Mesenchymal stem cell (in vitro differentiated cells and primary cell): ENCODE measurements at regions not wholly inside any gene's neighbourhood (a gene's known extent, or its start where the extent isn't known, plus 50 kb on each side); places are given as distances from the start of the nearest gene placed in this dataset.

Experiments used
- DNase-seq: peaks from one replicate; pipeline ENCODE4 v3.0.0-alpha.2; 2013
- H2AFZ ChIP-seq: one replicate; pipeline ENCODE4 v1.6.1; 2013; ENCODE audit warnings: low read depth, mild to moderate bottlenecking, control low read depth, inconsistent platforms, low read length, moderate library complexity
- H2AK5ac ChIP-seq: 2 replicates; pipeline ENCODE4 v1.6.1; 2013; ENCODE audit warnings: low read length, moderate library complexity, mild to moderate bottlenecking, inconsistent platforms; ENCODE audit not compliant: severe bottlenecking
- H2BK120ac ChIP-seq: one replicate; pipeline ENCODE4 v1.6.1; 2013; ENCODE audit warnings: low read depth, mild to moderate bottlenecking, inconsistent platforms, low read length, moderate library complexity
- H2BK12ac ChIP-seq, 2 experiments: one replicate each; pipeline ENCODE4 v1.6.1; 2013; ENCODE audit warnings: inconsistent platforms in 2 of 2, low read length in 2 of 2, mild to moderate bottlenecking in 2 of 2, moderate library complexity in 2 of 2, control low read depth in 1 of 2
- H2BK15ac ChIP-seq: one replicate; pipeline ENCODE4 v1.6.1; 2013; ENCODE audit warnings: mild to moderate bottlenecking, low read depth, inconsistent platforms; ENCODE audit not compliant: poor library complexity, severe bottlenecking
- H2BK5ac ChIP-seq: 2 replicates; pipeline ENCODE4 v1.6.1; 2013; ENCODE audit warnings: low read depth, mild to moderate bottlenecking, low read length, control low read depth, inconsistent platforms; ENCODE audit not compliant: poor library complexity, severe bottlenecking
- H3K14ac ChIP-seq, 2 experiments: one replicate each; pipeline ENCODE4 v1.6.1; 2013; ENCODE audit warnings: inconsistent platforms in 2 of 2, low read length in 2 of 2, control low read depth in 1 of 2, mild to moderate bottlenecking in 1 of 2, moderate library complexity in 1 of 2
- H3K18ac ChIP-seq, 2 experiments: one replicate each; pipeline ENCODE4 v1.6.1; 2013; ENCODE audit warnings: inconsistent platforms in 2 of 2, low read length in 2 of 2, control low read depth in 1 of 2, low read depth in 1 of 2, mild to moderate bottlenecking in 1 of 2
- H3K23ac ChIP-seq, 2 experiments: one replicate each; pipeline ENCODE4 v1.6.1; 2013; ENCODE audit warnings: inconsistent platforms in 2 of 2, low read length in 2 of 2, mild to moderate bottlenecking in 2 of 2, moderate library complexity in 2 of 2, control low read depth in 1 of 2
- H3K27ac ChIP-seq: 2 replicates; pipeline ENCODE4 v1.5.1; 2013; ENCODE audit warnings: mild to moderate bottlenecking, moderate library complexity, low read length, control low read depth, inconsistent platforms; ENCODE audit not compliant: poor library complexity, severe bottlenecking
- H3K27me3 ChIP-seq, 2 experiments: 2 replicates each; pipeline versions ENCODE4 v1.6.1 to v1.7.0; 2013; ENCODE audit warnings: low read length in 2 of 2, mild to moderate bottlenecking in 2 of 2, moderate library complexity in 2 of 2, control low read depth in 1 of 2, inconsistent platforms in 1 of 2; ENCODE audit not compliant: control insufficient read depth in 1 of 2, insufficient read depth in 1 of 2
- H3K36me3 ChIP-seq, 2 experiments: 2 replicates each; pipeline versions ENCODE4 v1.6.1 to v1.7.0; 2013; ENCODE audit warnings: low read length in 2 of 2, control low read depth in 1 of 2, inconsistent platforms in 1 of 2, low read depth in 1 of 2, mild to moderate bottlenecking in 1 of 2; ENCODE audit not compliant: insufficient read depth in 2 of 2, control insufficient read depth in 1 of 2
- H3K4ac ChIP-seq, 2 experiments: one replicate each; pipeline ENCODE4 v1.6.1; 2013; ENCODE audit warnings: inconsistent platforms in 2 of 2, low read length in 2 of 2, mild to moderate bottlenecking in 2 of 2, moderate library complexity in 2 of 2, control low read depth in 1 of 2, low read depth in 1 of 2
- H3K4me1 ChIP-seq: 2 replicates; pipeline ENCODE4 v1.6.1; 2013; ENCODE audit warnings: low read depth, low read length, control low read depth; ENCODE audit not compliant: control insufficient read depth, insufficient read depth
- H3K4me2 ChIP-seq: 2 replicates; pipeline ENCODE4 v1.6.1; 2013; ENCODE audit warnings: low read length, mild to moderate bottlenecking, inconsistent platforms; ENCODE audit not compliant: poor library complexity, severe bottlenecking
- H3K4me3 ChIP-seq, 2 experiments: 2 replicates each; pipeline versions ENCODE4 v1.5.1 to v1.7.0; 2013; ENCODE audit warnings: low read length in 2 of 2, mild to moderate bottlenecking in 2 of 2, control low read depth in 1 of 2, low read depth in 1 of 2; ENCODE audit not compliant: insufficient read depth in 1 of 2
- H3K79me1 ChIP-seq: replicated peaks from 2 replicates; pipeline ENCODE4 v1.6.1; 2013; ENCODE audit warnings: mild to moderate bottlenecking, control low read depth, low read length, inconsistent platforms; ENCODE audit not compliant: poor library complexity, severe bottlenecking
- H3K9ac ChIP-seq: 2 replicates; pipeline ENCODE4 v1.7.0; 2013; ENCODE audit warnings: mild to moderate bottlenecking, low read length, moderate library complexity
- H3K9me3 ChIP-seq: 2 replicates; pipeline ENCODE4 v1.7.0; 2013; ENCODE audit warnings: mild to moderate bottlenecking, low read length; ENCODE audit not compliant: control insufficient read depth
- H4K8ac ChIP-seq: one replicate; pipeline ENCODE4 v1.6.1; 2013; ENCODE audit warnings: inconsistent platforms, mild to moderate bottlenecking, low read length, moderate library complexity
- H4K91ac ChIP-seq: one replicate; pipeline ENCODE4 v1.6.1; 2013; ENCODE audit warnings: mild to moderate bottlenecking, low read length, inconsistent platforms
- WGBS: methylation state at CpG from one replicate; pipeline ENCODE4 v1.1.7; 2013; ENCODE audit warnings: mixed read lengths; 5-methylcytosine and 5-hydroxymethylcytosine counted together

DNA sequence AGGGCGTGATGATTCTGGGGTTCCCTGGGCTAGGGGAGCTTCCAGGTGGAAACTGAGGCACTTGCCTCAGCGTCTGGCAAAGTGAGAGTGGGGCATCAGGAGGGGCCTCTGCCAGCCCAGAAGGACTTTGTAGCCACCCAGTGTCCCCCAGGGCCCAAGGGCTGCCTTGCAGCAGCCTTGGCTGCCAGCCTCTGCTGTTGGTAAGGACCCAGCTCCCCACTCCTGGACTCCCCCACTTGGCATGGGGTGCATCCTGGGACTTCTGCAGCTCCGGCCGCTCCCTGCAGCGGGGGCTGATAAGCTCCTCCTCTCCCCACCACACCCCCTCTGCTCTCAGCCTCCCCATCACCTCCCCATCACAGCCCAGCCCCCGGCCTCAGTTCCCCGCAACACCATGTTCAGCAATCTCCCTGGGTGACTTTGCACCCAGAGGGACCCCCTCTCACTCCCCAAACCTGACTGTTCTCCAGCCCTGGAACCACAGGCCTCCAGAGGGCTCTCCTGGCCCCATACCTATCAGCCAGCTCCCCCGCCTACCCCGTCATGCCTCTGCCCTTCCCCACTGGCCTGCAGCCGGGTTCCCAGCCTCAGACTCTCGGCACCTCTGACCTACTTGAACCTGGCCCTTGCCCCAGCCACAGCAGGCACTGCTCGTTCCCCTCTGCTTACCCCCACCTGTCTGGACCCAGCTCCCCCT lies 113.0 kb downstream of the CRYAA start:
- no peak overlapping the region for H2BK15ac ChIP-seq
- no peak overlapping the region for H3K4me2 ChIP-seq
- no peak overlapping the region for H3K27ac ChIP-seq
- no peaks in the 10 kb centered on the region for H3K36me3 ChIP-seq
- no peak overlapping the region for H3K18ac ChIP-seq
- no peak overlapping the region for H2AFZ ChIP-seq
- H4K91ac ChIP-seq, result peak overlapping the region; percentile 21
- H3K4me3 ChIP-seq, result no peak overlapping the region
- no peak overlapping the region for H4K8ac ChIP-seq
- H3K9ac ChIP-seq, result no peak overlapping the region
- WGBS, result 84% methylated on average over 12 of the region's 12 CpGs
- no peak overlapping the region for H3K4ac ChIP-seq
- no peaks in the 10 kb centered on the region for H3K79me1 ChIP-seq
- peaks cover 3% of the 10 kb centered on the region for H3K4me1 ChIP-seq
- H3K14ac ChIP-seq, result no peak overlapping the region
- no peak for DNase-seq
- H2BK5ac ChIP-seq, result no peak overlapping the region
- H3K27me3 ChIP-seq, result peaks cover 22 to 32% of the 10 kb centered on the region in 2 experiments
- H2BK12ac ChIP-seq, result no peak overlapping the region
- H2AK5ac ChIP-seq, result no peak overlapping the region
- H3K9me3 ChIP-seq, result peaks cover 12% of the 10 kb centered on the region
- no peak overlapping the region for H2BK120ac ChIP-seq
- no peak overlapping the region for H3K23ac ChIP-seq

DNA sequence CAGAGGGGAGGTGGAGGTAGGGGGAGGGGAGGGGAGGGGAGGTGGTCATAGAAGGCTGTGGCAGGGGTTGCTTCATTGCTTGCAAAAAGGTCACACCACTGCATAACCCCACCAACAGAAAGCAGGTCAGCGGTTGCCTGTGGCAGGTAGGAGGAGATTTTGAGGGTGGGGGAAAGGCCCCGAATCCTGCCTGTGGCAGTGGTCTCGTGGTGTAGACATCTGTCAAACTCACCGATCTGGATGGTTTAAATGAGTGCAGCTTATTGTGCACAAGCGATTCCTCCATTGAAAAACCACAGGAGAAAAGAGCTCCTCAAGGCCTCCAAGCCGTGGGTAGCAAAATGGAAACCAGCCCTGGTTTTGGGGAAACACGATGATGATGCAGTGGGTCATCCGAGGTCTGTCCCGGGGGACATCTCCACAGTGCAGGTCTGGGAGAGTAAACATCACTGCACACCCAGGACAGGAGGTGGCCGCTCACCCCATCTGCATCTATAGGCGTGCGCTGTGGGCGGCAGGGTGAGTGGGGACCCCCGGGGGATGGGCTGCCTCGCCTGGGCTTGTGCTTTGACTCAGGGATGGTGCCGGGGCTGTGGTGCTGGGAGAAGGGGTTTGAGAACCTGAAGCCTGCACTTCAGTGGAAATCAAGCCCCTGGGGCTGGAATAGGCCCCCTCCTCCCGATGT lies 112.3 kb downstream of the CRYAA start:
- H4K91ac ChIP-seq, result no peak overlapping the region
- no peaks in the 10 kb centered on the region for H3K36me3 ChIP-seq
- H3K23ac ChIP-seq, result no peak overlapping the region
- no peak overlapping the region for H3K4me3 ChIP-seq
- no peak overlapping the region for H4K8ac ChIP-seq
- H3K9me3 ChIP-seq, result peaks cover 12% of the 10 kb centered on the region
- no peak overlapping the region for H3K18ac ChIP-seq
- H3K4ac ChIP-seq, result no peak overlapping the region
- H3K27ac ChIP-seq, result no peak overlapping the region
- no peak overlapping the region for H3K4me2 ChIP-seq
- no peak overlapping the region for H2BK5ac ChIP-seq
- no peak overlapping the region for H2BK120ac ChIP-seq
- H2AFZ ChIP-seq, result no peak overlapping the region
- no peak overlapping the region for H3K14ac ChIP-seq
- peaks cover 4% of the 10 kb centered on the region for H3K4me1 ChIP-seq
- H2BK12ac ChIP-seq, result no peak overlapping the region
- no peak for DNase-seq
- 80% methylated on average over 17 of the region's 17 CpGs for WGBS
- H3K79me1 ChIP-seq, result no peaks in the 10 kb centered on the region
- H3K9ac ChIP-seq, result no peak overlapping the region
- H3K27me3 ChIP-seq, result peaks cover 29 to 37% of the 10 kb centered on the region in 2 experiments
- H2BK15ac ChIP-seq, result no peak overlapping the region
- no peak overlapping the region for H2AK5ac ChIP-seq

DNA sequence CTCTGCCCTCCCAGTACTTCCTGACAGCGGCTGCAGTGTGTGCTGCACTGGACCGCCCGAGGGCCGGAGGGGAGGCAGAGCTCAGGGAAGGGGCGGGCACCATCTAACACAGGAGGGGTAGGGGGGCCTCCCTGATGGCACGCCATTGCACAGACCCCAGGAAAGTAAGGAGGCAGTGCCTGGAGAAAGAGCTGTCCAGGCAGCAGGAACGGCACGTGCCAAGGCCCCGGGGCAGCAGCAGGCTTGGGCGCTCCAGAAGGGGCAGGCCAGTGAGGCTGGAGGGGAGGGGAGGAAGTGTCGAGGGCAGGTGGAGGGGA lies 110.7 kb downstream of the CRYAA start:
- H3K9me3 ChIP-seq, result peaks cover 6% of the 10 kb centered on the region
- no peak overlapping the region for H3K14ac ChIP-seq
- no peaks in the 10 kb centered on the region for H3K36me3 ChIP-seq
- H2BK5ac ChIP-seq, result no peak overlapping the region
- H2BK120ac ChIP-seq, result no peak overlapping the region
- H3K4me2 ChIP-seq, result no peak overlapping the region
- H2AFZ ChIP-seq, result no peak overlapping the region
- no peak overlapping the region for H2BK15ac ChIP-seq
- no peak overlapping the region for H3K18ac ChIP-seq
- no peak overlapping the region for H4K8ac ChIP-seq
- no peak overlapping the region for H4K91ac ChIP-seq
- 87% methylated on average over 11 of the region's 11 CpGs for WGBS
- H3K4ac ChIP-seq, result no peak overlapping the region
- peaks cover 39 to 50% of the 10 kb centered on the region in 2 experiments for H3K27me3 ChIP-seq
- H3K79me1 ChIP-seq, result no peaks in the 10 kb centered on the region
- no peak overlapping the region for H3K27ac ChIP-seq
- H3K4me3 ChIP-seq, result no peak overlapping the region
- H3K4me1 ChIP-seq, result peaks cover 7% of the 10 kb centered on the region
- no peak for DNase-seq
- H2BK12ac ChIP-seq, result no peak overlapping the region
- H3K9ac ChIP-seq, result no peak overlapping the region
- H3K23ac ChIP-seq, result no peak overlapping the region
- no peak overlapping the region for H2AK5ac ChIP-seq

DNA sequence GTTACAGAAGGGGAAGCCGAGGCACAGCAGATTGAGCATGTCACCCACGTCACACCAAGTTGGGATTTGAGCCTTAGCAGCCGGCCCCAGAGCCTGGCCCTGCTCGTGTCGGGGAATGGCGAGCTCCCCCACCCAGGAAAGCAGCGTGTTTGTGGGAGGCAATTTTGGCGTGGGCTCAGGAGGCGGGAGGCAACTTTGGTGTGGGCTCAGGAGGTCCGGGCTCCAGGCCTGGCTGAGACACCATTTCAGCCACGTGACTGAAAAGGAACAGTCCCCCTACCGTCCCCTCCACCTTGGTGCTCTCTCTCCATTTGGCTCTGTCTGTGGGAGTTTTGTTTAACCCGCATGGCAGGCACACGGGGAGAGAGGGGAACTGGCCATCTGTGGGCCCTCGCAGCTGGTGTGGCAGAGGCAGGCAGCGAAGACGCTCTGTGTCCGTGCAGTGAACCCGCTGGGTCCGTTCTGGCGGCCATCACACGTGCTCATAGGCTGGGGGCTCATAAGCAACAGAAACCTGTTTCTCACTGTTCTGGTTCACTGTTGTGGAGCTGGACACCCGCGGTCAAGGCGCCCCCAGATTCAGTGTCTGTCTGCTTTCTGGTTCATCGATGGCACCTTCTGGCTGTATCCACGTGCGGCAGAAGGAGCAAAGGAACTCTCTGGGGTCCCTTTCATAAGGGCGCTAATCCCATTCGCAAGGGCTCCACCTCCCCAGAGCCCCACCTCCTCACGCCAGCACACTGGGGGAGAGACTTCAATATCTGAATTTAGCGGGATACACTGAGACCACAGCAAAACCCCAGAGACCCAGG lies 110.2 kb downstream of the CRYAA start:
- no peak overlapping the region for H3K27ac ChIP-seq
- peaks cover 7% of the 10 kb centered on the region for H3K4me1 ChIP-seq
- no peak overlapping the region for H2AFZ ChIP-seq
- no peak overlapping the region for H3K4me3 ChIP-seq
- no peak overlapping the region for H3K14ac ChIP-seq
- no peak overlapping the region for H2BK12ac ChIP-seq
- no peaks in the 10 kb centered on the region for H3K79me1 ChIP-seq
- no peak for DNase-seq
- no peak overlapping the region for H2AK5ac ChIP-seq
- no peak overlapping the region for H2BK120ac ChIP-seq
- H3K9me3 ChIP-seq, result peaks cover under 1% of the 10 kb centered on the region
- H2BK5ac ChIP-seq, result no peak overlapping the region
- peak overlapping the region; percentile 3 for H4K91ac ChIP-seq
- H3K27me3 ChIP-seq, result peaks cover 45 to 55% of the 10 kb centered on the region in 2 experiments
- WGBS, result 79% methylated on average over 32 of the region's 32 CpGs
- H3K23ac ChIP-seq, result no peak overlapping the region
- H4K8ac ChIP-seq, result no peak overlapping the region
- no peak overlapping the region for H3K9ac ChIP-seq
- H3K18ac ChIP-seq, result no peak overlapping the region
- peak overlapping the region; percentile 12 for H2BK15ac ChIP-seq
- H3K4ac ChIP-seq, result no peak overlapping the region
- H3K4me2 ChIP-seq, result no peak overlapping the region
- H3K36me3 ChIP-seq, result no peaks in the 10 kb centered on the region
